HCT116 (cell line): ENCODE measurements at regions not wholly inside any gene's neighbourhood (a gene's known extent, or its start where the extent isn't known, plus 50 kb on each side); places are given as distances from the start of the nearest gene placed in this dataset.

ENCODE experiments used
- ATAC-seq: fragments of 200-7000 bp; cut with Tn5 transposase; 2 replicates; pipeline ENCODE4 v1.9.1; 2020; ENCODE audit warnings: mild to moderate bottlenecking, moderate library complexity
- BruUV-seq: library from RNA; stranded (reverse); fragments of 400-500 nt; replicated peaks from 2 replicates; lab custom pipeline; 2021; lab: Mats Ljungman, UMichigan
- CTCF ChIA-PET: fragments of 300-600 bp; sonication (Branson Sonifier 250); formaldehyde crosslinking; loops from one replicate; lab custom pipeline; 2021; ENCODE audit warnings: antibody characterized with exemption; lab: Charles Lee
- POLR2A ChIA-PET: fragments of 300-600, 350-600 bp; sonication (Branson Sonifier 250); formaldehyde crosslinking; loops from one replicate; lab custom pipeline; 2021; ENCODE audit warnings: antibody characterized with exemption; lab: Charles Lee
- RAD21 ChIA-PET, 2 experiments: fragments of 300-600 bp; sonication (Branson Sonifier 250); formaldehyde crosslinking; loops; one replicate each; lab custom pipeline; 2023; ENCODE audit warnings: low total read pairs in 2 of 2; ENCODE audit not compliant: uncharacterized antibody in 2 of 2, unreplicated experiment in 2 of 2, low non-redundant PET in 1 of 2; lab: Charles Lee
- DNase-seq: peaks from one replicate; pipeline ENCODE4 v3.0.0-alpha.2; 2010; ENCODE audit warnings: low read depth, low spot score
- H2AFZ ChIP-seq: fragments of 200-600 bp; shearing (Covaris generic), sonication (generic); 2 replicates; pipeline ENCODE4 v1.6.1; 2017; ENCODE audit warnings: low read depth, mixed run types, mixed read lengths, antibody characterized with exemption, low read length; ENCODE audit not compliant: poor library complexity, severe bottlenecking
- H3K27ac ChIP-seq: 2 replicates; pipeline ENCODE4 v1.5.1; 2012; ENCODE audit warnings: low read depth, low read length
- H3K27me3 ChIP-seq: fragments of 200-600 bp; sonication (generic); 2 replicates; pipeline ENCODE4 v1.6.1; 2016; ENCODE audit warnings: mixed run types, low read length, mixed read lengths; ENCODE audit not compliant: insufficient read depth
- H3K36me3 ChIP-seq, 2 experiments: fragments of 200-500 bp in 1 of 2; fragments of 200-600 bp in 1 of 2; sonication (Bioruptor generic) in 1 of 2; sonication (generic) in 1 of 2; 2 replicates each; pipeline versions ENCODE4 v1.5.1 to v1.6.1; 2014 to 2016; ENCODE audit warnings: low read length in 2 of 2, inconsistent platforms in 1 of 2, mixed read lengths in 1 of 2, mixed run types in 1 of 2; ENCODE audit not compliant: insufficient read depth in 2 of 2, control insufficient read depth in 1 of 2
- H3K4me1 ChIP-seq, 2 experiments: fragments of 200-600 bp in 1 of 2; sonication (generic) in 1 of 2; 2 replicates each; pipeline versions ENCODE4 v1.5.1 to v1.6.1; 2012 to 2017; ENCODE audit warnings: low read length in 2 of 2, inconsistent platforms in 1 of 2, mild to moderate bottlenecking in 1 of 2, mixed read lengths in 1 of 2, mixed run types in 1 of 2, moderate library complexity in 1 of 2; ENCODE audit not compliant: insufficient read depth in 2 of 2, control insufficient read depth in 1 of 2
- H3K4me2 ChIP-seq: fragments of 200-600 bp; sonication (generic); 2 replicates; pipeline ENCODE4 v1.6.1; 2017; ENCODE audit warnings: mixed run types, low read length, mixed read lengths
- H3K4me3 ChIP-seq, 2 experiments: fragments of 200-600 bp in 1 of 2; sonication (generic) in 1 of 2; replicated peaks in 1 of 2; 2 replicates each; pipeline ENCODE4 v1.5.1; 2011 to 2016; ENCODE audit warnings: low read length in 2 of 2, control low read depth in 1 of 2, low read depth in 1 of 2, mild to moderate bottlenecking in 1 of 2, mixed read lengths in 1 of 2, mixed run types in 1 of 2
- H3K79me2 ChIP-seq: fragments of 200-600 bp; sonication (generic); 2 replicates; pipeline ENCODE4 v1.6.1; 2017; ENCODE audit warnings: mild to moderate bottlenecking, mixed run types, low read length, moderate library complexity, mixed read lengths; ENCODE audit not compliant: insufficient read depth
- H3K9ac ChIP-seq: fragments of 200-600 bp; sonication (generic); 2 replicates; pipeline ENCODE4 v1.6.1; 2016; ENCODE audit warnings: low read length, mixed read lengths
- H3K9me2 ChIP-seq: fragments of 200-600 bp; sonication (generic), shearing (Covaris generic); 2 replicates; pipeline ENCODE4 v1.6.1; 2017; ENCODE audit warnings: mixed run types, mild to moderate bottlenecking, moderate library complexity; ENCODE audit not compliant: insufficient read depth
- H3K9me3 ChIP-seq, 2 experiments: fragments of 200-500 bp in 1 of 2; fragments of 200-600 bp in 1 of 2; sonication (Bioruptor generic) in 1 of 2; sonication (generic) in 1 of 2; 2 replicates each; pipeline ENCODE4 v1.6.1; 2014 to 2017; ENCODE audit warnings: low read length in 2 of 2, mixed read lengths in 2 of 2, inconsistent platforms in 1 of 2, low read depth in 1 of 2, mild to moderate bottlenecking in 1 of 2, mixed run types in 1 of 2, moderate library complexity in 1 of 2; ENCODE audit not compliant: control insufficient read depth in 1 of 2, insufficient read depth in 1 of 2
- H4K20me1 ChIP-seq: fragments of 200-600 bp; sonication (generic), shearing (Covaris generic); 2 replicates; pipeline ENCODE4 v1.6.1; 2017; ENCODE audit warnings: mixed run types, mild to moderate bottlenecking, moderate library complexity; ENCODE audit not compliant: insufficient read depth
- CBX3 ChIP-seq: IDR thresholded peaks from 2 replicates; pipeline ENCODE4 v1.6.1; 2012; ENCODE audit warnings: low read depth
- EGR1 ChIP-seq: IDR thresholded peaks from 2 replicates; pipeline ENCODE4 v1.6.1; 2012; ENCODE audit warnings: low read depth
- MAX ChIP-seq: IDR thresholded peaks from 2 replicates; pipeline ENCODE4 v1.6.1; 2012
- POLR2A ChIP-seq: IDR thresholded peaks from 2 replicates; pipeline ENCODE4 v1.7.0; 2011; ENCODE audit warnings: borderline replicate concordance; ENCODE audit not compliant: insufficient read depth, insufficient read length; ENCODE audit errors: extremely low read depth
- SIN3A ChIP-seq: IDR thresholded peaks from 2 replicates; pipeline ENCODE4 v1.6.1; 2012; ENCODE audit warnings: low read depth
- SRF ChIP-seq: IDR thresholded peaks from 2 replicates; pipeline ENCODE4 v1.6.1; 2012; ENCODE audit warnings: low read depth
- TCF7L2 ChIP-seq: IDR thresholded peaks from 2 replicates; pipeline ENCODE4 v1.7.0; 2011; ENCODE audit warnings: borderline replicate concordance, inconsistent platforms; ENCODE audit not compliant: insufficient read depth, insufficient read length; ENCODE audit errors: extremely low read depth
- YY1 ChIP-seq: IDR thresholded peaks from 2 replicates; pipeline ENCODE4 v1.6.1; 2011; ENCODE audit warnings: low read length, low read depth, moderate library complexity, mild to moderate bottlenecking; ENCODE audit not compliant: insufficient replicate concordance; ENCODE audit errors: extremely low read depth
- ZFX ChIP-seq: fragments of 450-650 bp; IDR thresholded peaks from 2 replicates; pipeline ENCODE4 v1.6.1; 2017
- intact Hi-C: fragments of 100-400 bp; cut with micrococcal nuclease; formaldehyde crosslinking; loops from 2 replicates; pipeline ENCODE4 v1.10.0; 2022
- TF ChIP-seq, protein P1 (sequence below): IDR thresholded peaks from 2 replicates; pipeline ENCODE4 v1.6.1; 2012

DNA sequence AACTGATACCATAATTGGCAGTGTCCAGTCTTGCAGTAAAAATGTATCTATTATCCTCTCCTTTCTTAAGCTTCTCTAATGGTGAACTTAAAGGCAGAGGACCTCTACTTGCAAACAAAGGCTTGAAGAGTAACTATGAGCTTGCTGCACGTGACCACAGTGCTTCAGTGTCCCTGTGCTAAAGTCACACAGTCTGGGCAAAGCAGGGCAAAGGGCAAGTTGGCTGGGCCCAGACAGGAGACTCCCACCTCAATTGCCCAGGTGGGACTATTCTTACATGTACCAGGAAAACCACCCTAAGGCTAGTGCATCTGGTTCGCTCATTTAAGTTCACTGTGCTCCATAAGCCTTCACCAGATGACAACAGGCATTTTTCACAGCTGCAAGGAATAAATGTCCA, 374.2 kb upstream of the PROX1 start:
- Histone ChIP-seq H3K27me3 (peaks cover 7% of the 10 kb centered on the region; the same call in 1 of the 2 replicates), H3K9ac (no peak overlapping the region), H3K9me3 (no peaks in the 10 kb centered on the region), H3K27ac (no peak overlapping the region), H2AFZ (no peak overlapping the region), H4K20me1 (no peaks in the 10 kb centered on the region), H3K4me3 (no peak overlapping the region), H3K36me3 (no peaks in the 10 kb centered on the region), H3K4me1 (no peaks in the 10 kb centered on the region), H3K79me2 (no peaks in the 10 kb centered on the region), H3K4me2 (no peak overlapping the region), H3K9me2 (no peaks in the 10 kb centered on the region)
- TF ChIP-seq YY1 (no peak), CBX3 (no peak)
- POLR2A ChIA-PET: no interaction called here
- DNase-seq (no peak), ATAC-seq (no peak)
- RAD21 ChIA-PET: no interaction called here
- no TSS peak for BruUV-seq
- CTCF ChIA-PET: no interaction called here
- intact Hi-C loops: no loop called here

- no peaks in the 10 kb centered on the region for H3K9me2 ChIP-seq
- H3K4me1 ChIP-seq: no peaks in the 10 kb centered on the region
- no peak for ATAC-seq
- no peak overlapping the region for H3K4me3 ChIP-seq
- no peaks in the 10 kb centered on the region for H3K79me2 ChIP-seq
- H4K20me1 ChIP-seq: no peaks in the 10 kb centered on the region
- ChIA-PET POLR2A (no interaction called here), RAD21 (no interaction called here), CTCF (no interaction called here)
- BruUV-seq: no TSS peak
- no peak for TF ChIP-seq EGR1
- no peak for TF ChIP-seq MAX
- TF ChIP-seq POLR2A: no peak
- no peak for TF ChIP-seq SIN3A
- TF ChIP-seq, protein P1, sequence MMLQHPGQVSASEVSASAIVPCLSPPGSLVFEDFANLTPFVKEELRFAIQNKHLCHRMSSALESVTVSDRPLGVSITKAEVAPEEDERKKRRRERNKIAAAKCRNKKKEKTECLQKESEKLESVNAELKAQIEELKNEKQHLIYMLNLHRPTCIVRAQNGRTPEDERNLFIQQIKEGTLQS: no peak
- no peak for TF ChIP-seq SRF
- TF ChIP-seq CBX3: no peak
- TF ChIP-seq ZFX: 0 out of 2 replicates have a peak, but pooled peaks have one; percentile 11
- no peak for TF ChIP-seq TCF7L2
- H3K27me3 ChIP-seq: peaks cover 7% of the 10 kb centered on the region; the same call in 1 of the 2 replicates
- H3K9ac ChIP-seq: no peak overlapping the region
- DNase-seq: no peak
- H3K9me3 ChIP-seq: no peaks in the 10 kb centered on the region
- intact Hi-C loops: no loop called here
- H3K27ac ChIP-seq: no peak overlapping the region
- no peak overlapping the region for H2AFZ ChIP-seq
- H3K36me3 ChIP-seq: no peaks in the 10 kb centered on the region
- no peak overlapping the region for H3K4me2 ChIP-seq
Measured at GRCh38 chr1:213615226-213615916, 372.4 kb upstream of the PROX1 start.
